ENCODE measurements at regions not wholly inside any gene's neighbourhood (a gene's known extent, or its start where the extent isn't known, plus 50 kb on each side); places are given as distances from the start of the nearest gene placed in this dataset.
"Not testable (repeated sequence)": the region's sequence is repeated elsewhere in the genome, so short reads cannot be mapped to it uniquely, and the experiment has no call there.

DNA sequence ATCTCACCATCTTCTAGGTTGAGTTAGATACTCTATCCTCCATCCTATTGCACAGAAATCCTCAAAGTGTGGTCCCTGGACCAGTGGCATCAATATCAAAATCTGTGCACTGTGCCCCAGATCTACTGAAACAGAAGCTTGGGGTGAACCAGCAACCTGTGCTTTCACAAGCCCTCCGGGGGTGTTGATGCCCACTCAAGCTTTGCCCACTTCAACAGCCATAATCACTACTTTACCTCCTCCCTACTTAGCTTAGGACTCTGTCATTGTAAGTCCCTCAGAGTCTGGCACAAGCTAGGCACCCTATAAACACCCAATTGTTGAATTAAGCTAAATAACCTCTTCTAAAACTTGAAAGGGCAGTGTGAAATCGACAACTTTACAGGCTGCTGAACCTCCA lies 144.2 kb upstream of the SOD1 start:
- Histone ChIP-seq H3K27me3 (ENCODE audit: control insufficient read depth, low read length) (no peaks in the 10 kb centered on the region), H3K79me2 (ENCODE audit: control insufficient read depth, low read length) (no peaks in the 10 kb centered on the region), H3K36me3 (ENCODE audit: control insufficient read depth, low read length) (no peaks in the 10 kb centered on the region), H3K9me3 (ENCODE audit: control insufficient read depth, insufficient read depth, low read length) (no peaks in the 10 kb centered on the region), H4K20me1 (ENCODE audit: control insufficient read depth, insufficient read depth, low read depth, low read length) (no peaks in the 10 kb centered on the region), H3K9me2 (replicated peaks; ENCODE audit: control insufficient read depth, low read length) (no peaks in the 10 kb centered on the region), H3K4me2 (ENCODE audit: low read length) (no peak overlapping the region), H3K27ac (ENCODE audit: low read depth, low read length) (no peak overlapping the region), H3K4me3 (ENCODE audit: low read length) (no peak overlapping the region), H3K4me1 (ENCODE audit: control insufficient read depth, low read length) (no peaks in the 10 kb centered on the region), H3F3A (ENCODE audit: control insufficient read depth, insufficient read depth) (no peaks in the 10 kb centered on the region)
- TF ChIP-seq, protein P1, sequence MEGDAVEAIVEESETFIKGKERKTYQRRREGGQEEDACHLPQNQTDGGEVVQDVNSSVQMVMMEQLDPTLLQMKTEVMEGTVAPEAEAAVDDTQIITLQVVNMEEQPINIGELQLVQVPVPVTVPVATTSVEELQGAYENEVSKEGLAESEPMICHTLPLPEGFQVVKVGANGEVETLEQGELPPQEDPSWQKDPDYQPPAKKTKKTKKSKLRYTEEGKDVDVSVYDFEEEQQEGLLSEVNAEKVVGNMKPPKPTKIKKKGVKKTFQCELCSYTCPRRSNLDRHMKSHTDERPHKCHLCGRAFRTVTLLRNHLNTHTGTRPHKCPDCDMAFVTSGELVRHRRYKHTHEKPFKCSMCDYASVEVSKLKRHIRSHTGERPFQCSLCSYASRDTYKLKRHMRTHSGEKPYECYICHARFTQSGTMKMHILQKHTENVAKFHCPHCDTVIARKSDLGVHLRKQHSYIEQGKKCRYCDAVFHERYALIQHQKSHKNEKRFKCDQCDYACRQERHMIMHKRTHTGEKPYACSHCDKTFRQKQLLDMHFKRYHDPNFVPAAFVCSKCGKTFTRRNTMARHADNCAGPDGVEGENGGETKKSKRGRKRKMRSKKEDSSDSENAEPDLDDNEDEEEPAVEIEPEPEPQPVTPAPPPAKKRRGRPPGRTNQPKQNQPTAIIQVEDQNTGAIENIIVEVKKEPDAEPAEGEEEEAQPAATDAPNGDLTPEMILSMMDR (IDR thresholded peaks at IDR 0.05; ENCODE audit: low read depth, low read length, poor library complexity, severe bottlenecking): no peak
- no peak for TF ChIP-seq EZH2phosphoT487 (IDR thresholded peaks at IDR 0.05; ENCODE audit: borderline replicate concordance, low read length)

- no peaks in the 10 kb centered on the region for H3F3A ChIP-seq (ENCODE audit: control insufficient read depth, insufficient read depth)
- H3K9me2 ChIP-seq (replicated peaks; ENCODE audit: control insufficient read depth, low read length): no peaks in the 10 kb centered on the region
- no peaks in the 10 kb centered on the region for H3K79me2 ChIP-seq (ENCODE audit: control insufficient read depth, low read length)
- no peak for TF ChIP-seq EZH2phosphoT487 (IDR thresholded peaks at IDR 0.05; ENCODE audit: borderline replicate concordance, low read length)
- TF ChIP-seq, protein P1 (IDR thresholded peaks at IDR 0.05; ENCODE audit: low read depth, low read length, poor library complexity, severe bottlenecking): no peak
- H3K27me3 ChIP-seq (ENCODE audit: control insufficient read depth, low read length): no peaks in the 10 kb centered on the region
- H3K4me2 ChIP-seq (ENCODE audit: low read length): no peak overlapping the region
- H4K20me1 ChIP-seq (ENCODE audit: control insufficient read depth, insufficient read depth, low read depth, low read length): no peaks in the 10 kb centered on the region
- no peaks in the 10 kb centered on the region for H3K9me3 ChIP-seq (ENCODE audit: control insufficient read depth, insufficient read depth, low read length)
- H3K4me3 ChIP-seq (ENCODE audit: low read length): no peak overlapping the region
- no peak overlapping the region for H3K27ac ChIP-seq (ENCODE audit: low read depth, low read length)
- peaks cover 6% of the 10 kb centered on the region for H3K4me1 ChIP-seq (ENCODE audit: control insufficient read depth, low read length)
- no peaks in the 10 kb centered on the region for H3K36me3 ChIP-seq (ENCODE audit: control insufficient read depth, low read length)
These were observed 144.9 kb upstream of the SOD1 start for GRCh38 chr21:31514598-31514997.

DNA sequence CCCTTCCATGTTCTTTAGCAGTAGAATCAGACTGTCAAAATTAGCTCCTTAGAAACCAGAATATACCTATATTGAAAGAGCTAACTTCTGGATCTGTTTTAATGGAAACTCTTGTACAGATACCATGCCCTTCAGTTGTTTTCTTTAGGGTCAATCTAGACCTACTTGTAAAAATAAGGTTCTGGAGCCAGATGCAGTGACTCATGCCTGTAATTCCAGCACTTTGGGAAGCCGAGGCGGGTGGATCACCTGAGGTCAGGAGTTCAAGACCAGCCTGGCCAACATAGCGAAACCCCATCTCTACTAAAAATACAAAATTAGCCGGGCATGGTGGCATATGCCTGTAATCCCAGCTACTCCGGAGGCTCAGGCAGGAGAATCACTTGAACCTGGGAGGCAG lies 146.0 kb upstream of the SOD1 start:
- not testable (repeated sequence) for H3F3A ChIP-seq (ENCODE audit: control insufficient read depth, insufficient read depth); H4K20me1 ChIP-seq (ENCODE audit: control insufficient read depth, insufficient read depth, low read depth, low read length); H3K79me2 ChIP-seq (ENCODE audit: control insufficient read depth, low read length); H3K9me3 ChIP-seq (ENCODE audit: control insufficient read depth, insufficient read depth, low read length); H3K27ac ChIP-seq (ENCODE audit: low read depth, low read length); H3K9me2 ChIP-seq (replicated peaks; ENCODE audit: control insufficient read depth, low read length); H3K4me2 ChIP-seq (ENCODE audit: low read length); H3K4me3 ChIP-seq (ENCODE audit: low read length); H3K36me3 ChIP-seq (ENCODE audit: control insufficient read depth, low read length); H3K27me3 ChIP-seq (ENCODE audit: control insufficient read depth, low read length); H3K4me1 ChIP-seq (ENCODE audit: control insufficient read depth, low read length)

DNA sequence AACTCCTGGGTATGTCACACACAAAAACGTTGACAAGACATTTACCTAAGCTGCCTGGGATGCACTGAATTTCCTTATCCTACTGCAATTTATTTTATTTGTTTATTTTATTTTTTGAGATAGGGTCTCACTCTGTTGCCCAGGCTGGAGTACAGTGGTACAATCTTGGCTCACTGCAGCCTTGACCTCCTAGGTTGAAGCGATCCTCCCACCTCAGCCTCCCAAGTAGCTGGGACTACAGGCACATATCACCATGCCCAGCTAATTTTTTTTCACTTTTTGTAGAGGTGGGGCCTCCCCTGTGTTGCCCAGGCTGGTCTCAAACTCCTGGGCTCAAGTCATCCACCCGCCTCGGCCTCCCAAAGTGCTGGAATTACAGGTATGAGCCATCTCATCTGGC lies 147.5 kb upstream of the SOD1 start:
- not testable (repeated sequence) for H3K36me3 ChIP-seq (ENCODE audit: control insufficient read depth, low read length); H3F3A ChIP-seq (ENCODE audit: control insufficient read depth, insufficient read depth); H3K79me2 ChIP-seq (ENCODE audit: control insufficient read depth, low read length); H3K4me3 ChIP-seq (ENCODE audit: low read length); H3K4me2 ChIP-seq (ENCODE audit: low read length); H3K9me2 ChIP-seq (replicated peaks; ENCODE audit: control insufficient read depth, low read length); H4K20me1 ChIP-seq (ENCODE audit: control insufficient read depth, insufficient read depth, low read depth, low read length); H3K9me3 ChIP-seq (ENCODE audit: control insufficient read depth, insufficient read depth, low read length); H3K27me3 ChIP-seq (ENCODE audit: control insufficient read depth, low read length); H3K27ac ChIP-seq (ENCODE audit: low read depth, low read length)
- peaks cover 22% of the 10 kb centered on the region for H3K4me1 ChIP-seq (ENCODE audit: control insufficient read depth, low read length)
